ENCODE measurements at regions not wholly inside any gene's neighbourhood (a gene's known extent, or its start where the extent isn't known, plus 50 kb on each side); places are given as distances from the start of the nearest gene placed in this dataset.

DNA sequence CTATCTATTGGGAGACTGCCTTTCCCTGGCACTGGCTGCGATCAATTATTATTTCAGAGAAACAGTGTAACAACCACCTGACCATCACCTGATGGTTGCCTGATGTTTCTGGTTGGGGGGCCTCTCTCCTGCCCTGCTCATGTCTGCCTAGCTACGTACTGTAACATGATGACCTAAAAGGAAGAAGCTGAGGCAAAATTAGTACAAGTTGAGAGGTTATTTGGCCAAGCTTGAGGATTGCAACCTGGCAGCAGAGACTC, 58.3 kb downstream of the OLFML3 start:
- Histone ChIP-seq H3K27ac (ENCODE audit: low read length) (no peak overlapping the region), H3K36me3 (ENCODE audit: control insufficient read depth in 2 of 2, extremely low read depth in 1 of 2, insufficient read depth in 1 of 2, low read length in 1 of 2) (no peaks in the 10 kb centered on the region), H3K4me1 (ENCODE audit: control insufficient read depth in 1 of 2, extremely low read depth in 1 of 2, insufficient read depth in 2 of 2, low read length in 2 of 2) (no peaks in the 10 kb centered on the region), H3K4me3 (ENCODE audit: control insufficient read depth in 1 of 2, extremely low read depth in 1 of 2, low read length in 1 of 2) (no peak overlapping the region), H3K27me3 (replicated peaks in 1 of 2; ENCODE audit: control insufficient read depth in 2 of 2, extremely low read depth in 1 of 2, insufficient read depth in 2 of 2, low read length in 1 of 2) (peaks cover 0 to 4% of the 10 kb centered on the region in 2 experiments), H3K9me3 (no peaks in the 10 kb centered on the region)
- no peaks in the 10 kb centered on the region for H3K27me3 Mint-ChIP-seq
- no peaks in the 10 kb centered on the region for H3K4me1 Mint-ChIP-seq
- CTCF ChIA-PET: no interaction called here
- no peak overlapping the region for H3K4me3 Mint-ChIP-seq
- DNase-seq: no peak
- no CpG with 5 or more reads among the region's 2 CpGs for WGBS (ENCODE audit: insufficient coverage)
- ATAC-seq (replicated peaks in 1 of 4): no peak
- no peaks in the 10 kb centered on the region for H3K36me3 Mint-ChIP-seq
- no peak overlapping the region for H3K27ac Mint-ChIP-seq
- POLR2A ChIA-PET: no interaction called here
- no peaks in the 10 kb centered on the region for H3K9me3 Mint-ChIP-seq

DNA sequence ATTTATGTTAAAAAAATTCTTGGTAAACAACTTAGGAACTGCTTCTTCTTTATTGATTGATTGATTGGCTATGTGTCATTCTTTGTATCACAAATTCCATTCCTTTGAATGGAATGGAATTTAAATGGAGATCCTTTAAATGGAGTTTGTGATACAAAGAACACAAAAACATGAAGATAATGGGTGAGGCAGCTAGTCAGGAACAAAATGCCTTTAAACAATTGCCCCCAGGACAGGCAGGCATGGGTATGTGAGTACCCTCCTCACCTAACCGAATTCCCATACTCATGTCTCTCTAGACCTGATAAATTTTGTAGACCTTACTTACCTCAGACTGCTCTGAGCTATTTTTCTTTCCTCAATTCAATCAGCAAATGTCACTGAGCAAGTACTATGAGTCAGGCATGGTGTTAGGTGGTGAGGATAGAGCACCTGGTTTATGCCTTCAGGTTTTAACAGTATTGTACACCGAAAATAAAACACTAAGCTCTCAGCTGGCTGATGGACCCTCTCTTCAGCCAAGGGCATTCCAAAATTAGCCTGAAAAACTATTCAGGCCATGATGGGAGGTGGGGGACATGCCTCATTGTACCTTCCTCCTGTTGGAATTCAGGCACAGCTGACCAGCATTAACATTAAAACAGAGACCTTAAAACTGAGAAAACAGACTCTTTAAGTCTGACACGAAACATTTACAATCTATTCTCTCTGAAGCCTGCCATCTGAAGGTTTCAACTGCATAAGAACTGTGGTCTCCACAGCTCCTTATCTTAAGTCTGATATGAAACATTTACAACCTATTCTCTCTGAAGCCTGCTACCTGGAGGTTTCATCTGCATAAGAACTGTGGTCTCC, 58.9 kb downstream of the OLFML3 start:
- H3K27ac Mint-ChIP-seq: no peak overlapping the region
- ChIA-PET CTCF (no interaction called here), POLR2A (interaction anchor here in 1 of 2 donors (0.5 kb wide), 1 partner anchor 350 kb away, joined by 3 read pairs; no protein-coding TSS in a partner anchor)
- whole genome bisulfite sequencing (ENCODE audit: insufficient coverage): 79% methylated on average over 2 of the region's 3 CpGs
- no peaks in the 10 kb centered on the region for H3K36me3 Mint-ChIP-seq
- H3K4me1 Mint-ChIP-seq: no peaks in the 10 kb centered on the region
- ATAC-seq (replicated peaks in 1 of 4) (no peak), DNase-seq (no peak)
- Histone ChIP-seq H3K4me1 (ENCODE audit: control insufficient read depth in 1 of 2, extremely low read depth in 1 of 2, insufficient read depth in 2 of 2, low read length in 2 of 2) (no peaks in the 10 kb centered on the region), H3K36me3 (ENCODE audit: control insufficient read depth in 2 of 2, extremely low read depth in 1 of 2, insufficient read depth in 1 of 2, low read length in 1 of 2) (no peaks in the 10 kb centered on the region), H3K4me3 (ENCODE audit: control insufficient read depth in 1 of 2, extremely low read depth in 1 of 2, low read length in 1 of 2) (no peak overlapping the region), H3K27me3 (replicated peaks in 1 of 2; ENCODE audit: control insufficient read depth in 2 of 2, extremely low read depth in 1 of 2, insufficient read depth in 2 of 2, low read length in 1 of 2) (peaks cover 0 to 4% of the 10 kb centered on the region in 2 experiments), H3K27ac (ENCODE audit: low read length) (no peak overlapping the region), H3K9me3 (no peaks in the 10 kb centered on the region)
- no peak overlapping the region for H3K4me3 Mint-ChIP-seq
- no peaks in the 10 kb centered on the region for H3K9me3 Mint-ChIP-seq
- no peaks in the 10 kb centered on the region for H3K27me3 Mint-ChIP-seq

Data from T-cell (primary cell).